Stomach (tissue), 4 donors: ENCODE measurements at regions not wholly inside any gene's neighbourhood (a gene's known extent, or its start where the extent isn't known, plus 50 kb on each side); places are given as distances from the start of the nearest gene placed in this dataset.

Experiments used
- CTCF ChIP-seq, 7 experiments: fragments of 450-650 bp in 4 of 7; fragments of 200-600 bp in 3 of 7; sonication (generic) in 3 of 7; IDR thresholded peaks; one replicate each; pipeline ENCODE4 v1.5.1; 2016 to 2019; ENCODE audit warnings: antibody characterized with exemption in 7 of 7, control low read depth in 2 of 7, mild to moderate bottlenecking in 1 of 7
- POLR2A ChIP-seq, 4 donors: fragments of 450-650 bp; IDR thresholded peaks; one replicate each; pipeline ENCODE4 v1.6.1; 2016; ENCODE audit warnings: antibody characterized with exemption in 4 of 4, control low read depth in 2 of 4, mild to moderate bottlenecking in 1 of 4, moderate library complexity in 1 of 4
- POLR2AphosphoS5 ChIP-seq, 3 donors: sonication (generic); formaldehyde crosslinking; IDR thresholded peaks; one replicate each; pipeline ENCODE4 v1.6.1; 2016; ENCODE audit warnings: antibody characterized with exemption in 3 of 3

DNA sequence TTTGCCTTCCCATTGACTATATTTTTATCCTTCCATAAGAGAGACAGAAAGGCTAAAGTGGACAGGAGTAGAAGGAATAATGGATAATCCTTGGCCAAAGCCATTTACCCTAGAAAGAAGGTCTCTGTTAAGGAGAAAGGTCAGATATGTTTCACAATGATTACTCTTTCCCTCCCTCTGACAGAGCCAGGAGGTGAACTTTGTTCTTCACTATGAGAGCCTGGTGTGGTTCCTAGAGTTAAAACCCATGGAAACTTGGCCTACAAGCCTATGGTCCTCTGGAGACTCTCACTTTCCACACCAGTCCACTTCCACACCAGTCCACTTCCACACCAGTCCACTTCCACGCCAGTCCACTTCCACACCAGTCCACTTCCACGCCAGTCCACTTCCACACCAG lies 479.9 kb upstream of the ZP4 start:
- TF ChIP-seq CTCF (IDR thresholded peaks at IDR 0.05) (no peak), POLR2AphosphoS5 (IDR thresholded peaks at IDR 0.05) (no peak), POLR2A (IDR thresholded peaks at IDR 0.05) (no peak)
